ENCODE measurements at regions not wholly inside any gene's neighbourhood (a gene's known extent, or its start where the extent isn't known, plus 50 kb on each side); places are given as distances from the start of the nearest gene placed in this dataset.

GRCh38 chr14:97709552-97709951 lies 912.4 kb downstream of the VRK1 start:
- no peaks in the 10 kb centered on the region for H3K36me3 ChIP-seq
- DNase-seq: peak in 1 of 2 donors; percentile 9
- intact Hi-C loops (cut with DNase I): no loop called here
- 75 to 80% methylated on average over 6 of the region's 6 CpGs for WGBS, 2 donors
- no peaks in the 10 kb centered on the region for H3K4me1 ChIP-seq
- no peaks in the 10 kb centered on the region for H3K27me3 ChIP-seq
- no peak overlapping the region for H3K27ac ChIP-seq
- no peaks in the 10 kb centered on the region for H3K9me3 ChIP-seq
- TF ChIP-seq CTCF (IDR thresholded peaks at IDR 0.05): no peak
- TF ChIP-seq POLR2A (IDR thresholded peaks at IDR 0.05): no peak
- no peak overlapping the region for H3K4me3 ChIP-seq (replicated peaks in 1 of 3)

GRCh38 chr14:97710726-97711125 lies 913.5 kb downstream of the VRK1 start:
- Histone ChIP-seq H3K36me3 (no peaks in the 10 kb centered on the region), H3K4me1 (no peaks in the 10 kb centered on the region), H3K9me3 (no peaks in the 10 kb centered on the region), H3K27me3 (no peaks in the 10 kb centered on the region), H3K4me3 (replicated peaks in 1 of 3) (no peak overlapping the region), H3K27ac (no peak overlapping the region)
- no peak for DNase-seq
- TF ChIP-seq POLR2A (IDR thresholded peaks at IDR 0.05) (no peak), CTCF (IDR thresholded peaks at IDR 0.05) (no peak)
- 77 to 92% methylated on average over 2 of the region's 2 CpGs for WGBS, 2 donors
- intact Hi-C loops (cut with DNase I): no loop called here

- no peak overlapping the region for H3K4me3 ChIP-seq (replicated peaks in 1 of 3)
- no peaks in the 10 kb centered on the region for H3K4me1 ChIP-seq
- TF ChIP-seq POLR2A (IDR thresholded peaks at IDR 0.05): no peak
- no peak for TF ChIP-seq CTCF (IDR thresholded peaks at IDR 0.05)
- no peak overlapping the region for H3K27ac ChIP-seq
- intact Hi-C loops (cut with DNase I): no loop called here
- no peaks in the 10 kb centered on the region for H3K36me3 ChIP-seq
- no peaks in the 10 kb centered on the region for H3K27me3 ChIP-seq
- DNase-seq: no peak
- H3K9me3 ChIP-seq: no peaks in the 10 kb centered on the region
Observed at GRCh38 chr14:97712471-97712870, 915.3 kb downstream of the VRK1 start.

GRCh38 chr14:97713023-97713422 lies 915.8 kb downstream of the VRK1 start:
- H3K27me3 ChIP-seq: no peaks in the 10 kb centered on the region
- H3K4me3 ChIP-seq (replicated peaks in 1 of 3): no peak overlapping the region
- no peaks in the 10 kb centered on the region for H3K36me3 ChIP-seq
- no peak overlapping the region for H3K27ac ChIP-seq
- intact Hi-C loops (cut with DNase I): no loop called here
- no peaks in the 10 kb centered on the region for H3K4me1 ChIP-seq
- no peaks in the 10 kb centered on the region for H3K9me3 ChIP-seq
- TF ChIP-seq CTCF (IDR thresholded peaks at IDR 0.05): no peak
- no peak for TF ChIP-seq POLR2A (IDR thresholded peaks at IDR 0.05)
- DNase-seq: no peak
- 90 to 91% methylated on average over 6 of the region's 6 CpGs for WGBS, 2 donors

- Histone ChIP-seq H3K27me3 (no peaks in the 10 kb centered on the region), H3K4me3 (replicated peaks in 1 of 3) (no peak overlapping the region), H3K4me1 (no peaks in the 10 kb centered on the region), H3K9me3 (no peaks in the 10 kb centered on the region), H3K27ac (no peak overlapping the region), H3K36me3 (no peaks in the 10 kb centered on the region)
- WGBS, 2 donors: 73 to 80% methylated on average over 1 of the region's 1 CpG
- TF ChIP-seq POLR2A (IDR thresholded peaks at IDR 0.05) (no peak), CTCF (IDR thresholded peaks at IDR 0.05) (no peak)
- DNase-seq: no peak
- intact Hi-C loops (cut with DNase I): no loop called here
Observed at GRCh38 chr14:97718886-97719442, 921.8 kb downstream of the VRK1 start.
